ENCODE measurements at regions not wholly inside any gene's neighbourhood (a gene's known extent, or its start where the extent isn't known, plus 50 kb on each side); places are given as distances from the start of the nearest gene placed in this dataset.

DNA sequence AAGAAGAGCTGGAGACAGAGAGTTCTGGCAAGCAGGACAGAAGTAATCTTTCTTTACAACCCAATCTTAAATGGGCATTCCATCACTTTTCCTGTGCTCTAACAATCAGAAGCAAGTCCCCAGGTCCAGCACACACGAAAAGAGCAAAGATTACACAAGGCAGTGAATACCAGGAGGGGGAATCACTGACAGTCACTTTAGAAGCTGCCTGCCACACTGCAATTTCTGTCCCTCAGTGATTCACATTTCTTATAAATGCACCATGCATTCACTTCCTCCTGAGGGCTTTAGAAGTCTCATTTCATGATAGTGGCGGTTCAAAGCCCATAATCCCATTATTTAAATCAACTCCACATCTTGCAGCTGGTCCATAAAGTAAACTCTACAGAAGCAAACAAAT, 362.5 kb downstream of the POM121L12 start:
- DNase-seq (ENCODE audit: low spot score) (no peak), ATAC-seq (no peak)
- Mint-ChIP-seq H3K4me1 (no peaks in the 10 kb centered on the region), H3K36me3 (no peaks in the 10 kb centered on the region), H3K4me3 (no peak overlapping the region), H3K9me3 (peaks cover 19% of the 10 kb centered on the region), H3K27ac (no peak overlapping the region), H3K27me3 (ENCODE audit: low read depth) (no peaks in the 10 kb centered on the region)
- TF ChIP-seq ZBTB43 (CRISPR knock-in tag; IDR thresholded peaks at IDR 0.05) (no peak), E2F5 (CRISPR knock-in tag; IDR thresholded peaks at IDR 0.05) (no peak), MYBL2 (CRISPR knock-in tag; IDR thresholded peaks at IDR 0.05) (no peak), ZNF121 (CRISPR knock-in tag; IDR thresholded peaks at IDR 0.05) (no peak), NR3C1 (CRISPR knock-in tag; conservative IDR thresholded peaks at IDR 0.05; ENCODE audit: low read depth) (no peak), NR2C2 (CRISPR knock-in tag; IDR thresholded peaks at IDR 0.05) (no peak), ATF1 (CRISPR knock-in tag; IDR thresholded peaks at IDR 0.05) (no peak), ZNF671 (CRISPR knock-in tag; IDR thresholded peaks at IDR 0.05) (no peak), ZNF138 (CRISPR knock-in tag; conservative IDR thresholded peaks at IDR 0.05) (no peak)
- TF ChIP-seq, protein P1, sequence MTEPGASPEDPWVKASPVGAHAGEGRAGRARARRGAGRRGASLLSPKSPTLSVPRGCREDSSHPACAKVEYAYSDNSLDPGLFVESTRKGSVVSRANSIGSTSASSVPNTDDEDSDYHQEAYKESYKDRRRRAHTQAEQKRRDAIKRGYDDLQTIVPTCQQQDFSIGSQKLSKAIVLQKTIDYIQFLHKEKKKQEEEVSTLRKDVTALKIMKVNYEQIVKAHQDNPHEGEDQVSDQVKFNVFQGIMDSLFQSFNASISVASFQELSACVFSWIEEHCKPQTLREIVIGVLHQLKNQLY (CRISPR knock-in tag; IDR thresholded peaks at IDR 0.05): no peak
- TF ChIP-seq, protein P2, sequence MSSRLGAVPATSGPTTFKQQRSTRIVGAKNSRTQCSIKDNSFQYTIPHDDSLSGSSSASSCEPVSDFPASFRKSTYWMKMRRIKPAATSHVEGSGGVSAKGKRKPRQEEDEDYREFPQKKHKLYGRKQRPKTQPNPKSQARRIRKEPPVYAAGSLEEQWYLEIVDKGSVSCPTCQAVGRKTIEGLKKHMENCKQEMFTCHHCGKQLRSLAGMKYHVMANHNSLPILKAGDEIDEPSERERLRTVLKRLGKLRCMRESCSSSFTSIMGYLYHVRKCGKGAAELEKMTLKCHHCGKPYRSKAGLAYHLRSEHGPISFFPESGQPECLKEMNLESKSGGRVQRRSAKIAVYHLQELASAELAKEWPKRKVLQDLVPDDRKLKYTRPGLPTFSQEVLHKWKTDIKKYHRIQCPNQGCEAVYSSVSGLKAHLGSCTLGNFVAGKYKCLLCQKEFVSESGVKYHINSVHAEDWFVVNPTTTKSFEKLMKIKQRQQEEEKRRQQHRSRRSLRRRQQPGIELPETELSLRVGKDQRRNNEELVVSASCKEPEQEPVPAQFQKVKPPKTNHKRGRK (CRISPR knock-in tag; IDR thresholded peaks at IDR 0.05; ENCODE audit: borderline replicate concordance): no peak
- ChIA-PET CTCF (no interaction called here), POLR2A (no interaction called here)

- CTCF ChIA-PET: no interaction called here
These were observed 363.1 kb downstream of the POM121L12 start for GRCh38 chr7:53398566-53398965.

More at GRCh38 chr7:53398566-53398965, 363.1 kb downstream of the POM121L12 start:
- no peak for ATAC-seq
- H3K36me3 Mint-ChIP-seq: no peaks in the 10 kb centered on the region
- no peaks in the 10 kb centered on the region for H3K4me1 Mint-ChIP-seq
- no peaks in the 10 kb centered on the region for H3K27me3 Mint-ChIP-seq (ENCODE audit: low read depth)
- H3K4me3 Mint-ChIP-seq: no peak overlapping the region
- H3K27ac Mint-ChIP-seq: no peak overlapping the region
- POLR2A ChIA-PET: no interaction called here
- DNase-seq (ENCODE audit: low spot score): no peak
- H3K9me3 Mint-ChIP-seq: peaks cover 19% of the 10 kb centered on the region
- TF ChIP-seq PRDM15 (CRISPR knock-in tag; IDR thresholded peaks at IDR 0.05): no peak

Measured in WTC11 (cell line).